Endodermal cell (in vitro differentiated cells): ENCODE measurements at regions not wholly inside any gene's neighbourhood (a gene's known extent, or its start where the extent isn't known, plus 50 kb on each side); places are given as distances from the start of the nearest gene placed in this dataset.

Experiments used
- DNase-seq: peaks from one replicate; pipeline ENCODE4 v3.0.0-alpha.2; 2017
- H3K27ac ChIP-seq: 2 replicates; pipeline ENCODE4 v1.5.1; 2013; ENCODE audit warnings: mild to moderate bottlenecking, low read depth, low read length, moderate library complexity
- H3K27me3 ChIP-seq: 2 replicates; pipeline ENCODE4 v1.6.1; 2013; ENCODE audit warnings: mild to moderate bottlenecking, low read length, moderate library complexity; ENCODE audit not compliant: insufficient read depth, control insufficient read depth, poor library complexity, severe bottlenecking
- H3K36me3 ChIP-seq: 2 replicates; pipeline ENCODE4 v1.7.0; 2013; ENCODE audit warnings: mild to moderate bottlenecking, low read length, moderate library complexity; ENCODE audit not compliant: control insufficient read depth, insufficient read depth
- H3K4me1 ChIP-seq: one replicate; pipeline ENCODE4 v1.7.0; 2013; ENCODE audit warnings: low read length; ENCODE audit not compliant: control insufficient read depth, insufficient read depth
- H3K4me3 ChIP-seq: 2 replicates; pipeline ENCODE4 v1.5.1; 2013; ENCODE audit warnings: mild to moderate bottlenecking, low read length, moderate library complexity
- H3K9ac ChIP-seq: 2 replicates; pipeline ENCODE4 v1.6.1; 2013; ENCODE audit warnings: mild to moderate bottlenecking, low read length, moderate library complexity; ENCODE audit not compliant: poor library complexity, severe bottlenecking; ENCODE audit errors: extremely low read depth
- H3K9me3 ChIP-seq: 2 replicates; pipeline ENCODE4 v1.6.1; 2013; ENCODE audit warnings: mild to moderate bottlenecking, low read length, moderate library complexity; ENCODE audit not compliant: control insufficient read depth
- H3K27ac Mint-ChIP-seq: 2 replicates; pipeline ENCODE4 v1.8.0; 2020; ENCODE audit warnings: mixed read lengths
- H3K27me3 Mint-ChIP-seq: 2 replicates; pipeline ENCODE4 v1.8.0; 2021; ENCODE audit warnings: mild to moderate bottlenecking, mixed read lengths; ENCODE audit not compliant: insufficient read depth
- H3K36me3 Mint-ChIP-seq: 2 replicates; pipeline ENCODE4 v1.8.0; 2020; ENCODE audit warnings: low read depth, mixed read lengths
- H3K4me1 Mint-ChIP-seq: 2 replicates; pipeline ENCODE4 v1.8.0; 2020; ENCODE audit warnings: mixed read lengths
- H3K4me3 Mint-ChIP-seq: 2 replicates; pipeline ENCODE4 v1.8.0; 2020; ENCODE audit warnings: mild to moderate bottlenecking, moderate library complexity, mixed read lengths
- H3K9me3 Mint-ChIP-seq: 2 replicates; pipeline ENCODE4 v1.8.0; 2020; ENCODE audit warnings: mild to moderate bottlenecking, mixed read lengths
- CTCF ChIP-seq: fragments of 200-600 bp; sonication (generic); conservative IDR thresholded peaks from 2 replicates; pipeline ENCODE4 v1.5.0; 2021; ENCODE audit warnings: antibody characterized with exemption, mild to moderate bottlenecking
- WGBS, 2 experiments: methylation state at CpG; one replicate each; pipeline versions ENCODE4 v1.1.5 to v1.1.7; 2013; ENCODE audit warnings: missing lambda C conversion rate in 2 of 2, mixed read lengths in 1 of 2; ENCODE audit not compliant: insufficient coverage in 1 of 2, insufficient read length in 1 of 2; 5-methylcytosine and 5-hydroxymethylcytosine counted together

- Histone ChIP-seq H3K4me3 (no peak overlapping the region), H3K27me3 (no peaks in the 10 kb centered on the region), H3K36me3 (no peaks in the 10 kb centered on the region), H3K9me3 (no peaks in the 10 kb centered on the region), H3K27ac (no peak overlapping the region), H3K9ac (no peak overlapping the region), H3K4me1 (no peaks in the 10 kb centered on the region)
- Mint-ChIP-seq H3K4me3 (no peak overlapping the region), H3K4me1 (no peaks in the 10 kb centered on the region), H3K27ac (no peak overlapping the region), H3K36me3 (no peaks in the 10 kb centered on the region), H3K9me3 (no peaks in the 10 kb centered on the region), H3K27me3 (no peaks in the 10 kb centered on the region)
- 97 to 100% methylated on average over 1 to 2 of the region's 2 CpGs for WGBS, 2 experiments
- DNase-seq = no peak
- no peak for TF ChIP-seq CTCF
Observed at GRCh38 chr2:208586516-208586915, 179.9 kb downstream of the PTH2R start.

GRCh38 chr2:208594642-208595385 lies 188.2 kb downstream of the PTH2R start:
- no peak overlapping the region for H3K4me3 Mint-ChIP-seq
- H3K27me3 Mint-ChIP-seq = no peaks in the 10 kb centered on the region
- no peak overlapping the region for H3K27ac ChIP-seq
- no peaks in the 10 kb centered on the region for H3K36me3 ChIP-seq
- H3K9me3 ChIP-seq = peaks cover 14% of the 10 kb centered on the region
- H3K4me1 Mint-ChIP-seq = no peaks in the 10 kb centered on the region
- H3K9ac ChIP-seq = no peak overlapping the region
- H3K27me3 ChIP-seq = no peaks in the 10 kb centered on the region
- peaks cover 3% of the 10 kb centered on the region for H3K36me3 Mint-ChIP-seq
- H3K4me1 ChIP-seq = no peaks in the 10 kb centered on the region
- DNase-seq = no peak
- H3K9me3 Mint-ChIP-seq = peaks cover 18% of the 10 kb centered on the region
- no peak for TF ChIP-seq CTCF
- no peak overlapping the region for H3K4me3 ChIP-seq
- H3K27ac Mint-ChIP-seq = no peak overlapping the region

- DNase-seq = no peak
- Mint-ChIP-seq H3K4me1 (no peaks in the 10 kb centered on the region), H3K4me3 (no peak overlapping the region), H3K27me3 (no peaks in the 10 kb centered on the region), H3K27ac (no peak overlapping the region), H3K36me3 (peaks cover 3% of the 10 kb centered on the region), H3K9me3 (peaks cover 26% of the 10 kb centered on the region)
- Histone ChIP-seq H3K4me1 (no peaks in the 10 kb centered on the region), H3K9ac (no peak overlapping the region), H3K27ac (no peak overlapping the region), H3K4me3 (no peak overlapping the region), H3K9me3 (peaks cover 14% of the 10 kb centered on the region), H3K27me3 (no peaks in the 10 kb centered on the region), H3K36me3 (no peaks in the 10 kb centered on the region)
- WGBS, 2 experiments = 92 to 100% methylated on average over 2 to 3 of the region's 3 CpGs
- TF ChIP-seq CTCF = no peak
Observed at GRCh38 chr2:208595386-208596275, 189.0 kb downstream of the PTH2R start.
